SK-N-SH (cell line): ENCODE measurements at regions not wholly inside any gene's neighbourhood (a gene's known extent, or its start where the extent isn't known, plus 50 kb on each side); places are given as distances from the start of the nearest gene placed in this dataset.

Experiments used
- CTCF ChIA-PET: fragments of 300-600, 350-600 bp; formaldehyde crosslinking; extraction: SDS; loops from one replicate; lab custom pipeline; 2021; lab: Yijun Ruan, JAX
- POLR2A ChIA-PET: fragments of 350-600 bp; sonication (Branson Sonifier 250); formaldehyde crosslinking; extraction: SDS; loops from one replicate; lab custom pipeline; 2020; ENCODE audit warnings: antibody characterized with exemption, inconsistent platforms; lab: Yijun Ruan, JAX
- DNase-seq: peaks from one replicate; pipeline ENCODE4 v3.0.0; 2012
- H2AFZ ChIP-seq: fragments of 200-600 bp; sonication (generic); 2 replicates; pipeline ENCODE4 v1.8.1; 2016; ENCODE audit warnings: antibody characterized with exemption, mild to moderate bottlenecking, low read depth
- H3F3A ChIP-seq: fragments of 200-600 bp; sonication (generic); replicated peaks from 2 replicates; pipeline ENCODE3; 2016; ENCODE audit warnings: antibody characterized with exemption, mild to moderate bottlenecking; ENCODE audit not compliant: insufficient read depth
- H3K27ac ChIP-seq, 2 experiments: fragments of 200-500 bp in 1 of 2; fragments of 200-600 bp in 1 of 2; sonication (Bioruptor generic) in 1 of 2; sonication (generic), shearing (Covaris generic) in 1 of 2; 2 replicates each; pipeline versions ENCODE4 v1.5.1 to v1.6.1; 2014 to 2016; ENCODE audit warnings: low read depth in 2 of 2, inconsistent platforms in 1 of 2, low read length in 1 of 2, mild to moderate bottlenecking in 1 of 2, mixed read lengths in 1 of 2
- H3K27me3 ChIP-seq: fragments of 200-600 bp; sonication (generic), shearing (Covaris generic); 2 replicates; pipeline ENCODE4 v1.6.1; 2016; ENCODE audit warnings: mixed run types; ENCODE audit not compliant: insufficient read depth
- H3K36me3 ChIP-seq, 2 experiments: fragments of 200-500 bp in 1 of 2; fragments of 200-600 bp in 1 of 2; sonication (Bioruptor generic) in 1 of 2; sonication (generic) in 1 of 2; replicated peaks in 1 of 2; 2 replicates each; pipeline versions ENCODE3 to v1.5.1; 2014 to 2016; ENCODE audit warnings: low read length in 1 of 2, mild to moderate bottlenecking in 1 of 2; ENCODE audit not compliant: insufficient read depth in 2 of 2, control insufficient read depth in 1 of 2
- H3K4me1 ChIP-seq, 2 experiments: fragments of 200-500 bp in 1 of 2; fragments of 200-600 bp in 1 of 2; sonication (Bioruptor generic) in 1 of 2; sonication (generic), shearing (Covaris generic) in 1 of 2; 2 replicates each; pipeline versions ENCODE4 v1.5.1 to v1.6.1; 2014 to 2016; ENCODE audit warnings: low read depth in 1 of 2, low read length in 1 of 2, mixed run types in 1 of 2; ENCODE audit not compliant: insufficient read depth in 2 of 2, control insufficient read depth in 1 of 2
- H3K4me2 ChIP-seq: fragments of 200-600 bp; sonication (generic), shearing (Covaris generic); 2 replicates; pipeline ENCODE4 v1.6.1; 2017; ENCODE audit warnings: mixed run types
- H3K4me3 ChIP-seq, 2 experiments: fragments of 200-500 bp in 1 of 2; fragments of 200-600 bp in 1 of 2; sonication (Bioruptor generic) in 1 of 2; sonication (generic), shearing (Covaris generic) in 1 of 2; 2 replicates each; pipeline versions ENCODE4 v1.5.1 to v1.8.1; 2014 to 2016; ENCODE audit warnings: low read depth in 2 of 2, inconsistent platforms in 1 of 2, low read length in 1 of 2, mild to moderate bottlenecking in 1 of 2, mixed read lengths in 1 of 2, moderate library complexity in 1 of 2
- H3K79me2 ChIP-seq: fragments of 200-600 bp; sonication (generic); 2 replicates; pipeline ENCODE4 v1.8.1; 2017; ENCODE audit warnings: mild to moderate bottlenecking; ENCODE audit not compliant: insufficient read depth
- H3K9ac ChIP-seq: fragments of 200-600 bp; sonication (generic); 2 replicates; pipeline ENCODE4 v1.6.1; 2017; ENCODE audit warnings: mixed run types
- H3K9me2 ChIP-seq: fragments of 200-600 bp; sonication (generic); 2 replicates; pipeline ENCODE4 v1.6.1; 2017; ENCODE audit warnings: mixed run types
- H3K9me3 ChIP-seq: fragments of 200-600 bp; sonication (generic); 2 replicates; pipeline ENCODE4 v1.6.1; 2017; ENCODE audit warnings: mixed run types, mild to moderate bottlenecking, moderate library complexity
- H4K20me1 ChIP-seq: fragments of 200-600 bp; sonication (generic); 2 replicates; pipeline ENCODE4 v1.6.1; 2017; ENCODE audit warnings: mild to moderate bottlenecking, mixed run types; ENCODE audit not compliant: insufficient read depth
- ELF1 ChIP-seq: IDR thresholded peaks from 2 replicates; pipeline ENCODE4 v1.4.0; 2012
- EZH2phosphoT487 ChIP-seq: fragments of 200-600 bp; sonication (generic); IDR thresholded peaks from 2 replicates; pipeline ENCODE4 v1.6.1; 2017; ENCODE audit warnings: low read depth, mixed run types, mild to moderate bottlenecking, antibody characterized with exemption, moderate library complexity, borderline replicate concordance
- FOSL2 ChIP-seq: IDR thresholded peaks from 2 replicates; pipeline ENCODE4 v1.4.0; 2012; ENCODE audit warnings: low read depth, mild to moderate bottlenecking, moderate library complexity, borderline replicate concordance
- FOXJ3 ChIP-seq: sonication (generic); formaldehyde crosslinking; IDR thresholded peaks from 2 replicates; pipeline ENCODE4 v1.5.1; 2020; ENCODE audit warnings: mild to moderate bottlenecking, missing genetic modification reagents
- FOXM1 ChIP-seq: IDR thresholded peaks from 2 replicates; pipeline ENCODE4 v1.4.0; 2012; ENCODE audit warnings: low read depth, mild to moderate bottlenecking
- MEF2A ChIP-seq: IDR thresholded peaks from 2 replicates; pipeline ENCODE4 v1.4.0; 2012; ENCODE audit warnings: low read depth, borderline replicate concordance
- MXI1 ChIP-seq: IDR thresholded peaks from 2 replicates; pipeline ENCODE4 v1.6.1; 2012; ENCODE audit warnings: mild to moderate bottlenecking, low read depth, low read length, improper control_type of control experiment
- RAD21 ChIP-seq: IDR thresholded peaks from 2 replicates; pipeline ENCODE4 v1.6.1; 2012; ENCODE audit warnings: mild to moderate bottlenecking, low read length
- RCOR1 ChIP-seq: fragments of 150-350 bp; IDR thresholded peaks from 2 replicates; pipeline ENCODE4 v1.6.1; 2017; ENCODE audit warnings: antibody characterized with exemption, low read length
- RFX5 ChIP-seq: IDR thresholded peaks from 2 replicates; pipeline ENCODE4 v1.6.1; 2012; ENCODE audit warnings: mild to moderate bottlenecking, improper control_type of control experiment, low read length
- SIN3A ChIP-seq: IDR thresholded peaks from 2 replicates; pipeline ENCODE4 v1.6.1; 2012; ENCODE audit warnings: low read depth, mild to moderate bottlenecking, low read length, moderate library complexity, borderline replicate concordance
- TAF1 ChIP-seq: IDR thresholded peaks from 2 replicates; pipeline ENCODE4 v1.6.1; 2012; ENCODE audit warnings: low read depth, mild to moderate bottlenecking, low read length, moderate library complexity, borderline replicate concordance
- YY1 ChIP-seq: IDR thresholded peaks from 2 replicates; pipeline ENCODE4 v1.4.0; 2012; ENCODE audit warnings: low read depth, mild to moderate bottlenecking
- WGBS: methylation state at CpG from one replicate; pipeline ENCODE4 v1.1.6; 2017; ENCODE audit warnings: low lambda C conversion rate; 5-methylcytosine and 5-hydroxymethylcytosine counted together
- TF ChIP-seq, protein P1 (sequence below): IDR thresholded peaks from 2 replicates; pipeline ENCODE4 v1.4.0; 2012; ENCODE audit warnings: low read depth
- TF ChIP-seq, protein P2 (sequence below): fragments of 150-350 bp; IDR thresholded peaks from 2 replicates; pipeline ENCODE4 v1.6.1; 2017; ENCODE audit warnings: antibody characterized with exemption, low read length, low read depth, borderline replicate concordance
- TF ChIP-seq, protein P3 (sequence below): fragments of 150-350 bp; IDR thresholded peaks from 2 replicates; pipeline ENCODE4 v1.6.1; 2016; ENCODE audit warnings: mild to moderate bottlenecking, low read depth, low read length
- TF ChIP-seq, protein P4 (sequence below): IDR thresholded peaks from 2 replicates; pipeline ENCODE4 v1.4.0; 2012; ENCODE audit warnings: low read depth, borderline replicate concordance
- TF ChIP-seq, protein P5 (sequence below): fragments of 200-600 bp; sonication (generic); IDR thresholded peaks from 2 replicates; pipeline ENCODE4 v1.6.1; 2017; ENCODE audit warnings: antibody characterized with exemption, mild to moderate bottlenecking, moderate library complexity

DNA sequence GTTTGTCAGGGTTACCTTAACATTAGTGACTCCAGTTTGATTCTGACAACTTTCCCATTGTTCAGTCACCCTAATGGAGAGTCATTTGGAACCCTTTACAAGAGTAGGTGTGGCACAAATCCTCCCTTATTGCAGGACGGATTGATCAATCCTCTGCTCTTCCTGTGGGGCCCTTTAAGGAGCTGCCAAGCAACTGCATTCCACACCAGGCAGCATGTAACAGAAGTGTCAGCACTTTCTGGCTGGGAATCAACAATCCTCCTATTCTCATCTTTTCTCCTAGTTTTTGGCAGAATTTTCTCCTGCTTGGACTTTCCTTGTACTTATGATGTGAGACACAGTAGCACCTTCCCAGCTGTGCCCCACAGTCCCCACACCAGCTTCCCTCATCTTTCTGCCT lies 177.8 kb downstream of the ST6GAL2 start:
- CTCF ChIA-PET, result interaction anchor here (0.6 kb wide), 1 partner anchor 67 kb away, joined by 3 read pairs; no protein-coding TSS in a partner anchor
- TF ChIP-seq, protein P1, sequence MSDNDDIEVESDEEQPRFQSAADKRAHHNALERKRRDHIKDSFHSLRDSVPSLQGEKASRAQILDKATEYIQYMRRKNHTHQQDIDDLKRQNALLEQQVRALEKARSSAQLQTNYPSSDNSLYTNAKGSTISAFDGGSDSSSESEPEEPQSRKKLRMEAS, result no peak
- no peak for TF ChIP-seq EZH2phosphoT487
- no peak for TF ChIP-seq MEF2A
- TF ChIP-seq RAD21, result no peak
- TF ChIP-seq YY1, result no peak
- TF ChIP-seq, protein P2, sequence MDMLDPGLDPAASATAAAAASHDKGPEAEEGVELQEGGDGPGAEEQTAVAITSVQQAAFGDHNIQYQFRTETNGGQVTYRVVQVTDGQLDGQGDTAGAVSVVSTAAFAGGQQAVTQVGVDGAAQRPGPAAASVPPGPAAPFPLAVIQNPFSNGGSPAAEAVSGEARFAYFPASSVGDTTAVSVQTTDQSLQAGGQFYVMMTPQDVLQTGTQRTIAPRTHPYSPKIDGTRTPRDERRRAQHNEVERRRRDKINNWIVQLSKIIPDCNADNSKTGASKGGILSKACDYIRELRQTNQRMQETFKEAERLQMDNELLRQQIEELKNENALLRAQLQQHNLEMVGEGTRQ, result no peak
- TF ChIP-seq TAF1, result no peak
- no peak for TF ChIP-seq ELF1
- TF ChIP-seq, protein P3, sequence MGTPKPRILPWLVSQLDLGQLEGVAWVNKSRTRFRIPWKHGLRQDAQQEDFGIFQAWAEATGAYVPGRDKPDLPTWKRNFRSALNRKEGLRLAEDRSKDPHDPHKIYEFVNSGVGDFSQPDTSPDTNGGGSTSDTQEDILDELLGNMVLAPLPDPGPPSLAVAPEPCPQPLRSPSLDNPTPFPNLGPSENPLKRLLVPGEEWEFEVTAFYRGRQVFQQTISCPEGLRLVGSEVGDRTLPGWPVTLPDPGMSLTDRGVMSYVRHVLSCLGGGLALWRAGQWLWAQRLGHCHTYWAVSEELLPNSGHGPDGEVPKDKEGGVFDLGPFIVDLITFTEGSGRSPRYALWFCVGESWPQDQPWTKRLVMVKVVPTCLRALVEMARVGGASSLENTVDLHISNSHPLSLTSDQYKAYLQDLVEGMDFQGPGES, result no peak
- TF ChIP-seq, protein P4, sequence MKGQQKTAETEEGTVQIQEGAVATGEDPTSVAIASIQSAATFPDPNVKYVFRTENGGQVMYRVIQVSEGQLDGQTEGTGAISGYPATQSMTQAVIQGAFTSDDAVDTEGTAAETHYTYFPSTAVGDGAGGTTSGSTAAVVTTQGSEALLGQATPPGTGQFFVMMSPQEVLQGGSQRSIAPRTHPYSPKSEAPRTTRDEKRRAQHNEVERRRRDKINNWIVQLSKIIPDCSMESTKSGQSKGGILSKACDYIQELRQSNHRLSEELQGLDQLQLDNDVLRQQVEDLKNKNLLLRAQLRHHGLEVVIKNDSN, result no peak
- TF ChIP-seq, protein P5, sequence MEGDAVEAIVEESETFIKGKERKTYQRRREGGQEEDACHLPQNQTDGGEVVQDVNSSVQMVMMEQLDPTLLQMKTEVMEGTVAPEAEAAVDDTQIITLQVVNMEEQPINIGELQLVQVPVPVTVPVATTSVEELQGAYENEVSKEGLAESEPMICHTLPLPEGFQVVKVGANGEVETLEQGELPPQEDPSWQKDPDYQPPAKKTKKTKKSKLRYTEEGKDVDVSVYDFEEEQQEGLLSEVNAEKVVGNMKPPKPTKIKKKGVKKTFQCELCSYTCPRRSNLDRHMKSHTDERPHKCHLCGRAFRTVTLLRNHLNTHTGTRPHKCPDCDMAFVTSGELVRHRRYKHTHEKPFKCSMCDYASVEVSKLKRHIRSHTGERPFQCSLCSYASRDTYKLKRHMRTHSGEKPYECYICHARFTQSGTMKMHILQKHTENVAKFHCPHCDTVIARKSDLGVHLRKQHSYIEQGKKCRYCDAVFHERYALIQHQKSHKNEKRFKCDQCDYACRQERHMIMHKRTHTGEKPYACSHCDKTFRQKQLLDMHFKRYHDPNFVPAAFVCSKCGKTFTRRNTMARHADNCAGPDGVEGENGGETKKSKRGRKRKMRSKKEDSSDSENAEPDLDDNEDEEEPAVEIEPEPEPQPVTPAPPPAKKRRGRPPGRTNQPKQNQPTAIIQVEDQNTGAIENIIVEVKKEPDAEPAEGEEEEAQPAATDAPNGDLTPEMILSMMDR, result no peak
- TF ChIP-seq RFX5, result no peak
- no peak for TF ChIP-seq FOXJ3 (CRISPR knock-in tag)
- TF ChIP-seq FOXM1, result no peak
- no peak for TF ChIP-seq MXI1
- TF ChIP-seq FOSL2, result no peak
- no peak for TF ChIP-seq SIN3A
- no peak for TF ChIP-seq RCOR1
- TF ChIP-seq, all 33 proteins: peak for 0

More for the DNA sequence above, 177.8 kb downstream of the ST6GAL2 start:
- H3K27ac ChIP-seq, result no peak overlapping the region
- no CpG with 5 or more reads among the region's 1 CpG for WGBS
- H3K79me2 ChIP-seq, result no peaks in the 10 kb centered on the region
- H4K20me1 ChIP-seq, result no peaks in the 10 kb centered on the region
- no peak overlapping the region for H3K4me3 ChIP-seq
- no peaks in the 10 kb centered on the region for H3F3A ChIP-seq
- no peak overlapping the region for H3K4me2 ChIP-seq
- H2AFZ ChIP-seq, result no peak overlapping the region
- H3K9ac ChIP-seq, result no peak overlapping the region
- H3K9me3 ChIP-seq, result no peaks in the 10 kb centered on the region
- no peaks in the 10 kb centered on the region for H3K4me1 ChIP-seq
- H3K36me3 ChIP-seq, result no peaks in the 10 kb centered on the region
- H3K27me3 ChIP-seq, result no peaks in the 10 kb centered on the region
- DNase-seq, result no peak
- POLR2A ChIA-PET, result no interaction called here
- H3K9me2 ChIP-seq, result no peaks in the 10 kb centered on the region
